ENCODE measurements at regions not wholly inside any gene's neighbourhood (a gene's known extent, or its start where the extent isn't known, plus 50 kb on each side); places are given as distances from the start of the nearest gene placed in this dataset.
"Not testable (repeated sequence)": the region's sequence is repeated elsewhere in the genome, so short reads cannot be mapped to it uniquely, and the experiment has no call there.

- no peak for DNase-seq (ENCODE audit: low read depth)
- no peak for TF ChIP-seq CTCF (IDR thresholded peaks at IDR 0.05; ENCODE audit: control insufficient read depth, insufficient read depth, low read depth, low read length, missing control alignments)
- no peak overlapping the region for H3K4me3 ChIP-seq (ENCODE audit: control insufficient read depth, low read depth, low read length)
Measured at GRCh38 chr2:83899271-83899670, 559.8 kb downstream of the SUCLG1 start.

GRCh38 chr2:83894976-83895375 lies 564.1 kb downstream of the SUCLG1 start:
- DNase-seq (ENCODE audit: low read depth): no peak
- TF ChIP-seq CTCF (IDR thresholded peaks at IDR 0.05; ENCODE audit: control insufficient read depth, insufficient read depth, low read depth, low read length, missing control alignments): no peak
- no peak overlapping the region for H3K4me3 ChIP-seq (ENCODE audit: control insufficient read depth, low read depth, low read length)

GRCh38 chr2:83887757-83888156 lies 571.3 kb downstream of the SUCLG1 start:
- DNase-seq (ENCODE audit: low read depth): no peak
- no peak overlapping the region for H3K4me3 ChIP-seq (ENCODE audit: control insufficient read depth, low read depth, low read length)
- TF ChIP-seq CTCF (IDR thresholded peaks at IDR 0.05; ENCODE audit: control insufficient read depth, insufficient read depth, low read depth, low read length, missing control alignments): no peak

DNA sequence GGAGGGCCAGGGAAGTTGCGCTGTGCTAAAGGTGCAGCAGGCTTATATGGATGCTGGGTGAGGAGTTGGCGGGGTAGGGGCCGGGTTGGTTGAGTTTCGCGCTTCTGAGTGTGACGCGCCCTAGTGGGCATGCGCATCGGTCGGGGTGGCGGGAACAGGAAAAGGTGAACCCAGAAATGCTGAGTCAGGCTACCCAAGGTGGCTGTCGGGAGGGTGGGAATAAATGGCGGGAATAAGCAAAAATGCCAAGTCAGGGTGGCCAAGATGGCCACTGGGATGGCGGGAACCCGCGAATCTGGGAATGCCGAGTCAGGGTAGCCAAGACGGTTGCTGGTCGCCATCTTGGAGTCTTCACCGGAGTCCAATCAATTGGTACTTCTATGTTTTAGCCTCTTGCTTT lies 580.0 kb downstream of the SUCLG1 start:
- H3K4me3 ChIP-seq (ENCODE audit: control insufficient read depth, low read depth, low read length): no peak overlapping the region
- TF ChIP-seq CTCF (IDR thresholded peaks at IDR 0.05; ENCODE audit: control insufficient read depth, insufficient read depth, low read depth, low read length, missing control alignments): no peak
- DNase-seq (ENCODE audit: low read depth): no peak

DNA sequence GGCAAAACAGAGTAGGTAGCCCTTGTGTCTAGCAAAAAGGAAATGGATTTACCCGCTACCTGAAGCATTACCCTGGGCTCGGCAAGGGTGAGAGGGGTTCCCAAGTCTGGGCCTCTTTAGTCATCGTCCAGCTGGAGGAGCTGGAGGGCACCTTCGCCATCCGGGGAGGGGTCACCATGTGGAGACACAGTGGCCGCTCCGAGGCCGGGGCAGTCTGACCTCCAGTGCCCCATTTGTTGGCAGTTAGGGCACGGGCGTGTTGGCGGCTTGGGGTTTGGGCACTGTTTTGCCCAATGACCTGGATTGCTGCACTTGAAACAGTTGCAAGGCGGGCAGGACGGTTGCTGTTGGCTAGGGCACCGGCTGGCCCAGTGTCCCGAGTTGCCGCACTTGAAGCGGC lies 581.8 kb downstream of the SUCLG1 start:
- not testable (repeated sequence) for DNase-seq (ENCODE audit: low read depth); H3K4me3 ChIP-seq (ENCODE audit: control insufficient read depth, low read depth, low read length)

DNA sequence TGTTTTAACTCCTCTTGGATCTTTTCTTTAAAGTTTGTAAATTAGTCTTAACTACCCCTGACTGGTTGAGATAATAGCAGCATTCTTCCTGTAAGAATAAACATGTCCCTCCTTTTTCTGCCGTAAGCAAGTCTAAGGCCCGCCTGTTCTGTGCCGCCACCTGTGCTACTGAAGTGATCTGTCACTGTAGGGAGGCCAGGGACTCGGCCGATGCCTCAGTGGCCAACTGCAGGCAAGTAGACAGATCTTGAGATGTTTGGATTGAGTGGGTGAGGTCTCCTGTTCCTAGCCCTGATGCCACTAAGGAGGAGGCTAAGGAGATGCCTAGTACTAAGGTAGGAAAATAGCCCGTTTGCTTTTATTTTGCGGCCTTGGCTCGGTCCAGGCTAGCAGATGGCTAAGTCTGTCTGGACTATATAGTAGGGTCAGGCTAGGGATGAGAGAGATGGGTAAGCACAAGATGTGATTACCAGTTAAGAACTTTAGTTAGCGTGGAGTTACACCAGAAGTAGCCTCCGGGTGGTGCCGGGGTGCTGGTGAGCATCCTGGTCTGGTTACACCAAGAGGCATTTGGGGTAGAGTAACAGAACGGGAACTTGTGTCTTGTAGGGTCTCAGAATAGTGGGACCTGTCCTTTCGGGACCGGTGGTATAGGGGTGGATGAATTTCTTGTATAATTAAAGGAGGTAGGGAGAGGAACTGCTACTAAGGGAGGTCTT lies 584.2 kb downstream of the SUCLG1 start:
- no peak for TF ChIP-seq CTCF (IDR thresholded peaks at IDR 0.05; ENCODE audit: control insufficient read depth, insufficient read depth, low read depth, low read length, missing control alignments)
- no peak overlapping the region for H3K4me3 ChIP-seq (ENCODE audit: control insufficient read depth, low read depth, low read length)
- no peak for DNase-seq (ENCODE audit: low read depth)

GRCh38 chr2:83874066-83874465 lies 585.0 kb downstream of the SUCLG1 start:
- DNase-seq (ENCODE audit: low read depth): no peak
- TF ChIP-seq CTCF (IDR thresholded peaks at IDR 0.05; ENCODE audit: control insufficient read depth, insufficient read depth, low read depth, low read length, missing control alignments): no peak
- no peak overlapping the region for H3K4me3 ChIP-seq (ENCODE audit: control insufficient read depth, low read depth, low read length)
